GM12873 (cell line): ENCODE measurements at regions not wholly inside any gene's neighbourhood (a gene's known extent, or its start where the extent isn't known, plus 50 kb on each side); places are given as distances from the start of the nearest gene placed in this dataset.

Experiments
- TF ChIP-seq, protein P1 (sequence below): IDR thresholded peaks from 2 replicates; pipeline ENCODE4 v1.5.1; 2012; ENCODE audit warnings: low read depth, mild to moderate bottlenecking, moderate library complexity, low read length, control low read depth; ENCODE audit not compliant: insufficient read depth; ENCODE audit errors: missing control alignments

- TF ChIP-seq, protein P1, sequence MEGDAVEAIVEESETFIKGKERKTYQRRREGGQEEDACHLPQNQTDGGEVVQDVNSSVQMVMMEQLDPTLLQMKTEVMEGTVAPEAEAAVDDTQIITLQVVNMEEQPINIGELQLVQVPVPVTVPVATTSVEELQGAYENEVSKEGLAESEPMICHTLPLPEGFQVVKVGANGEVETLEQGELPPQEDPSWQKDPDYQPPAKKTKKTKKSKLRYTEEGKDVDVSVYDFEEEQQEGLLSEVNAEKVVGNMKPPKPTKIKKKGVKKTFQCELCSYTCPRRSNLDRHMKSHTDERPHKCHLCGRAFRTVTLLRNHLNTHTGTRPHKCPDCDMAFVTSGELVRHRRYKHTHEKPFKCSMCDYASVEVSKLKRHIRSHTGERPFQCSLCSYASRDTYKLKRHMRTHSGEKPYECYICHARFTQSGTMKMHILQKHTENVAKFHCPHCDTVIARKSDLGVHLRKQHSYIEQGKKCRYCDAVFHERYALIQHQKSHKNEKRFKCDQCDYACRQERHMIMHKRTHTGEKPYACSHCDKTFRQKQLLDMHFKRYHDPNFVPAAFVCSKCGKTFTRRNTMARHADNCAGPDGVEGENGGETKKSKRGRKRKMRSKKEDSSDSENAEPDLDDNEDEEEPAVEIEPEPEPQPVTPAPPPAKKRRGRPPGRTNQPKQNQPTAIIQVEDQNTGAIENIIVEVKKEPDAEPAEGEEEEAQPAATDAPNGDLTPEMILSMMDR = no peak
Measured at GRCh38 chr9:21688108-21689102, 114.0 kb upstream of the MTAP start.

DNA sequence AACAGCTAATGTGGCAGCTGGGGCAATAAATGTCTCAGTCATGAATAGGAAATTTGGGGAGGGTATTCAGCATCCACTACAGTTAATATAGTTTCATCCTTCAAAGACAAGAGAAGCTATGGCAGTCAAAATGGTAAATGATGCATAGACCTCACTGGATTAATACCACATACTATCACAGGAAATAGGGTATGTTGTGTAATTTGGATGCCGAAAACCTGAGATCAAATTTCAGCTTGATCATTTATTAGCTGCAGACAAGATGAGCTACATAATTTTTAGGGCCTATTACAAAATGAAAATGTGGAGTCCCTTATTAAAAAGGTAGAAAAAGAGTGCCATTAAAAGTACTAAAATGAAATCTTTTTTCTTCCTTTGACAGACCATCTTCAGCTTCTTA lies 112.6 kb upstream of the MTAP start:
- TF ChIP-seq, protein P1 = no peak

DNA sequence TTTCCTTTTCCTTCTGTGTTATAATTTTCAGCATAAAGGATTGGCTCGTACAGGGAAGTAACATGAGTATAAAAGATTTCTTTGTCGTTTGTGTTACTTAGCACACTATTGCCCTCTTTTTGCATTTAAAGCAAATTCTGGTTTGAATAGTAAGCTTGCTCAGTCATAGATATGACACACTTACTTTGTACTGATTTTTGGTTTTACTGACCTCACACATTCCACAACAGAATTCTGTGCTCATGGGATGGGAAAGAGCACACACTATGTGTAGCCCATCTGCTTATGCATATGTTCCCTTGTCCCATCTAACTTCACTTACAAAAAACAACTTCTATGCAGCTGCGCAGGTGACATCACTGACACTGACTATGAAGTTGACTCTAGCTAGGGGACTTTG lies 111.9 kb upstream of the MTAP start:
- TF ChIP-seq, protein P1 = no peak

- TF ChIP-seq, protein P1 = no peak
Measured at GRCh38 chr9:21692390-21692789, 110.0 kb upstream of the MTAP start.

GRCh38 chr9:21694424-21694823 lies 108.0 kb upstream of the MTAP start:
- TF ChIP-seq, protein P1 = no peak

DNA sequence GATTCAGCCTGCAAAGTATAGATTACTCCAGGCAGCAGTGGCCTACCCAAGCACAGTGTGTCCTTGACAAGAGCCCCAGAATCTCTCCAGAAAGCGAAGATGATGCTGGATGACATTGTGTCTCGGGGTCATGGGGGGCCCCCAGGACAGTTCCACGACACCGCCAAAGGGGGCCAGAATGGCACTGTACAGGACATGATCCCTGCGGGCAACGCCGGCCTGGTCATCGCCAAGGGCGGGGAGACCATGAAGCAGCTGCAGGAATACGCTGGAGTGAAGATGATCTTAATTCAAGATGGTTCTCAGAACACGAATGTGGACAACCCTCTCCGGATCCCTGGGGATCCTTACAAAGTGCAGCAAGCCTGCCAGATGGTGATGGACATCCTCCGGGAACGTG lies 107.0 kb upstream of the MTAP start:
- TF ChIP-seq, protein P1 = no peak

DNA sequence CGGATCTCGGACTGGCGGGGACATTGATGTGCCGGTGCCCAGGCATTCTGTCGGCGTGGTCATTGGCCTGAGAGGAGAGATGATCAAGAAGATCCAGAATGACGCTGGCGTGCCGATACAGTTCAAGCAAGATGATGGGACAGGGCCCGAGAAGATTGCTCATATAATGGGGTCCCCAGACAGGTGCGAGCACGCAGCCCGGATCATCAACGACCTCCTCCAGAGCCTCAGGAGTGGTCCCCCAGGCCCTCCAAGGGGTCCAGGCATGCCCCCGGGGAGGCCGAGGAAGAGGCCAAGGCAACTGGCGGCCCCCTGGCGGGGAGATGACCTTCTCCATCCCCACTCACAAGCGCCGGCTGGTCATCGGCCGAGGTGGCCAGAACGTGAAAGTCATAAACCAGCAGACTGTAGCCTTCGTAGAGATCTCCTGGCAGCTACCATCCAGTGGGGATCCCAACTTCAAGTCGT lies 106.5 kb upstream of the MTAP start:
- TF ChIP-seq, protein P1 = no peak
